ENCODE measurements at regions not wholly inside any gene's neighbourhood (a gene's known extent, or its start where the extent isn't known, plus 50 kb on each side); places are given as distances from the start of the nearest gene placed in this dataset.

DNA sequence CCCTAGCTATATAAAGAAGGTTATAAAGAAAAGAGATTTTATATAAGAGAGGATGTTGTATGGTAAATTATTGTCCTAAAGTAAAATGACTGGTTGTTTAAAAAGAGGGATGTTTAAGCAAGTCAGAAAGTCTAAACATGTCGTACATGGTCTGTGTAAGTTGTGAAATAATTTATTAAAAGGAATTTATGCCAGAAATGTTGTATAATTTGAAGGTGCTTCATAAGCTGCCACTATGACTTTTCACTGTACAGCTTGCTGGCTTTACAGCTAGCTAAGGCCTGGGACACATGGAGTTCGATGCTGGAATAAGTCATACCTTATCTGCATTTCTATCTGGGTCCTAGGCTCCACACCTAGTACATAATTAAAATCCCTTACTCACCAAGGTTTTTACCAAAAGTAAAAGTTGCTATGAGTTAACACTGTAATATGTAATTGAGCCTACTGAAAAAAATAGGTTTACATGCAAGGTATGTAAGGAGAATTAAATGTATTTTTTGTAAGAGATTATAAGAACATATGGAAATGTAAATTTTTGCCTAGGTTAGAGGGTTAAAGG, 59.0 kb upstream of the EDEM3 start:
- FAIRE-seq: no peak

DNA sequence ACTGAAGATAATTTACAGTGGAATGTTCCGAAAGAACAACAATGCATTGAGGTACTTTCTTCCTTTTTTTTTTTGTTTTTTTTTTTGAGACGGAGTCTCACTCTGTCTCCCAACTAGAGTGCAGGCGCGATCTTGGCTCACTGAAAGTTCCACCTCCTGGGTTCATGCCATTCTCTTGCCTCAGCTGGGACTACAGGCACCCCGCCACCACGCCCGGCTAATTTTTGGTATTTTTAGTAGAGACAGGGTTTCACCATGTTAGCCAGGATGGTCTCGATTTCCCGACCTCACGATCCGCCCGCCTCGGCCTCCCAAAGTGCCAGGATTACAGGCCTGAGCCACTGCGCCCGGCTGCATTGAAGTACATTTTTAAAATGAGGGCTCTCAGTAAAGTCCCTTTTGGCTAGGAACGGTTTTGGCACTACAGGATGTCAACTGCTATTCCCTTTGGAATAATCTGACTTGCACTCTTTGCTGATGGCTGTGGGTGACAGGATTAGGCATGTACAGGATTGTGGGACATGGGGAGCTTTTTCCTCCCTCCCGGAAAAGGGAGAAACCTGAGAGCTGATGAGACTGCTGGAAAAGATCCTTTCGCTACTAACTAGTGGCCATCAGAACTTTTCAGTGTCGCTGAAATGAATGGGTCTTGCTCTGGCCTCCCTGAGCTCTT, 56.9 kb upstream of the EDEM3 start:
- FAIRE-seq: no peak

DNA sequence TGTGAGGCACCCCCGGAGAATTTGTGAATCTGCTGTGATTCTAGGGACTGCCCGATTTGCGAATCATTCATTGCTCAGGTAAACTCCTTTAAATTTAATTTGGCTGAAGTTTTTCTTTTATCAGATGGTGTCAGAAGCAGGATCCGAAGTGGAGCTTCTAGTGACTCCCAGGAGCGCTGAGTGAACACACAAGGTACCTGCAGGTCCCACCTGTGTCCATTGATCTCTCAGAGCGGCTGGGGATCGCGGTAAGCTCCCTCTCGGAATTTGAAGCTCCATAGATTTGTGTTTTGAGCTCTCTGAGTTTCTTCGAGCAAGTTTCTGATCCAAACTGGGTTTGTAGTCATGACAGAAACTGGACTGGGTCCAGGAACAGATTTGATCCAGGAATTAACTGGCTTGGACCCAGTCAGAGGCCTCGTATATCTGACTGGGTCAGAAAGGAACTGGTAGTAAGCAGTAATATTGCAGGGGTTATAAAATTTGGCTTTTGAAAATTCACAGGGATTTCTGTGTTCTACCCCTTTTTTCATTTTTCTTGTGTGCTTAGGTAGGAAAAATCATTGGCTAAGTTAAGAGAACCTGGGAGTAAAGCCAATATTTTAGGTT, 56.2 kb upstream of the EDEM3 start:
- FAIRE-seq: no peak

DNA sequence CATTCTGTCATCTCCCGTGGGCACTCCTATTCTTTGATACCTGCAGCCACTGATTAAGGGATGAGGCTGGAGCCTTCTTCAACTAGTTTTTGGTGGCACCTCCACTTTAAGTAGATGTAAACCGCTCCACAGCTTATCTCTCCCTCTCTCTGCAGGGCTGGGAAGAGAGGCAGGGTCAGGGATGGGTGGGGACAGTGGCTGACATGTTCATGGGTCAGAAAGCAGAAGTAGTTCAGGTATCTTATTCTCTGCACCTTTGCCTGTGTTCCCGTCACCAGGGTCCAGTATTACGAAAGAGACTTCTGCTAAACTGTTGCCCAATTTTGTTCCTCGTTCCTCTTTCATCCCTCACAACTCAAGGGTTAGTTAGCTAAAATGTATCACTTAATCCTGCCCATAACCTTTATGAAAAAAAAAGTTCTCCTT, 51.7 kb upstream of the EDEM3 start:
- FAIRE-seq: no peak

DNA sequence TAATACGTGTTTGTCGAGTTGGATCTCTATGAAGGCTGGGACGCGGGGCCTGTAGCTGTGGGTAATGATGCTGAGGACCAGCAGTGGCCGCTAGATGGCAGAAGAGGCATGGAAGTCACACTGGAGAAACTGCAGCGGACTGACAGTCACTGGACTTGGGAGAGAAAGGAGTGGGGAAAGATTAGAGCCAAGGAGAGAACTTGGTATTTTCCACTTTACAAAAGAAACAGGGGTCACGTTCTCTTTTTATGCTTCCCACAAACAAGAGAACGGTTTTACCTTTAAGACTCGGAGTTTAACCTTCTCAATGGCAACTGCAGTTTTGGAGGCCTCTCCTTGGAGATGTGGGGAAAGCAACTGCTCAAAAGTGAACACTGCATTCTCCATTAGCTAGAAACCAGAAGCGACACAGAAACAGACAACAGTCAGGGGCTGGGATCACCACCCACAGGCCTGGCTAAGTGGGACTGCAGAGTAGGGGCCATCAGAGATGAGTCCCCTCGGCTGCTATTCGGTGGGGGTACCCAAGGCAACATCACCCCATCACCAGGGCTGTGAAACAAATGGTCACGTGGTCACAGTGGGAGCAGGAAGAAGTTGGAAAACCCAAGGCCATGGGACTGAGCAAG, 51.1 kb upstream of the EDEM3 start:
- peak; percentile 95 for FAIRE-seq

All from TTC549 (cell line).